ENCODE measurements at regions not wholly inside any gene's neighbourhood (a gene's known extent, or its start where the extent isn't known, plus 50 kb on each side); places are given as distances from the start of the nearest gene placed in this dataset.

DNA sequence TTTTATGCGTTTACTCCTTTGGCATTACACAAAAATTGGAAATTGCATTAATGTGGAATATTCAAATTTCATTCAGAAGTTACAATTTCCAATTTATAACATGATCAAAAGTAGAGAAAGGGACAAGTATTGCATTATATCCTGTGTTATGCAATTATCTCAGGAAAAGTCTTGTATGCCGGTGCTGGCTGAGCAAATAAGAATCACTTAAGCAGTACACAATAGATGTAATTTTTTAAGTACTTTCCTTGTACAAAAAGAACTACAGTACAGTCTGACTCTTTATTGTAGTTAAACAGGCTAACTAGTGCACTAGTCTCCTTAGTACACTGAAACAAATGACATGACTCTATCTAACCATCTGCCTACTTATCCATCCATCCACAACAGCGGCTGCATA lies 493.2 kb upstream of the KCNMB2 start:
- CTCF ChIA-PET = no interaction called here
- BruUV-seq (replicated peaks) = no TSS peak
- Histone ChIP-seq H3K4me3 (ENCODE audit: low read depth, low read length) (no peak overlapping the region), H3K9me3 (no peaks in the 10 kb centered on the region), H3K27me3 (replicated peaks; ENCODE audit: control insufficient read depth, insufficient read depth, low read length) (no peaks in the 10 kb centered on the region), H3K4me1 (no peaks in the 10 kb centered on the region), H3K36me3 (ENCODE audit: control insufficient read depth, insufficient read depth, low read length) (no peaks in the 10 kb centered on the region)
- Mint-ChIP-seq H3K27ac (ENCODE audit: unreplicated experiment) (no peak overlapping the region), H3K36me3 (ENCODE audit: insufficient read depth, unreplicated experiment) (no peaks in the 10 kb centered on the region), H3K4me3 (ENCODE audit: unreplicated experiment) (no peak overlapping the region), H3K4me1 (ENCODE audit: low read depth, unreplicated experiment) (no peaks in the 10 kb centered on the region), H3K9me3 (ENCODE audit: unreplicated experiment) (no peaks in the 10 kb centered on the region), H3K27me3 (ENCODE audit: insufficient read depth, unreplicated experiment) (no peaks in the 10 kb centered on the region)
- intact Hi-C loops (cut with micrococcal nuclease; ENCODE audit: unreplicated experiment) = no loop called here
- no peak for TF ChIP-seq CTCF (IDR thresholded peaks at IDR 0.05; ENCODE audit: insufficient read depth in 1 of 2, low read depth in 1 of 2, low read length in 1 of 2, severe bottlenecking in 1 of 2, unreplicated experiment in 1 of 2)
- POLR2A ChIA-PET = no interaction called here
- DNase-seq = no peak

DNA sequence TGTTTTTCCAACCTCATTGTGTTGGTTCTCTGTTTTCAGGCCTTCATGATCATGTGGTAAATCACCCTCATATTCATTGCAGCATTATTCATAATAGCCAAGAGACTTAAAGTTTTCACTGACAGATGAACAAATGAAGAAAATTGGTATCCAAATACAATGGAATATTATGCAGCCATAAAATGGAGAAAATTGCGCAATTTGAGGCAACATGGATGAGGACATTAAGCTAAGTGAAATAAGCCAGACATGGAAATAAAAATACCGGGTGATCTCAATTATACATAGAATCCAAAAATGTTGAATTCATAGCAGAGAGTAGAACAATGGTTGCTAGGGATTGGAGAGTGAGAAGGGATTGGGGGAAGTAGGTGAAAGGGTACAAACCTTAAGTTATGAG lies 491.9 kb upstream of the KCNMB2 start:
- Mint-ChIP-seq H3K36me3 (ENCODE audit: insufficient read depth, unreplicated experiment) (no peaks in the 10 kb centered on the region), H3K27ac (ENCODE audit: unreplicated experiment) (no peak overlapping the region), H3K4me1 (ENCODE audit: low read depth, unreplicated experiment) (no peaks in the 10 kb centered on the region), H3K27me3 (ENCODE audit: insufficient read depth, unreplicated experiment) (no peaks in the 10 kb centered on the region), H3K4me3 (ENCODE audit: unreplicated experiment) (no peak overlapping the region), H3K9me3 (ENCODE audit: unreplicated experiment) (no peaks in the 10 kb centered on the region)
- no peak for TF ChIP-seq CTCF (IDR thresholded peaks at IDR 0.05; ENCODE audit: insufficient read depth in 1 of 2, low read depth in 1 of 2, low read length in 1 of 2, severe bottlenecking in 1 of 2, unreplicated experiment in 1 of 2)
- no TSS peak for BruUV-seq (replicated peaks)
- ChIA-PET CTCF (no interaction called here), POLR2A (no interaction called here)
- Histone ChIP-seq H3K9me3 (no peaks in the 10 kb centered on the region), H3K4me1 (no peaks in the 10 kb centered on the region), H3K27me3 (replicated peaks; ENCODE audit: control insufficient read depth, insufficient read depth, low read length) (no peaks in the 10 kb centered on the region), H3K36me3 (ENCODE audit: control insufficient read depth, insufficient read depth, low read length) (no peaks in the 10 kb centered on the region), H3K4me3 (ENCODE audit: low read depth, low read length) (no peak overlapping the region)
- intact Hi-C loops (cut with micrococcal nuclease; ENCODE audit: unreplicated experiment) = no loop called here
- DNase-seq = no peak

- H3K36me3 ChIP-seq (ENCODE audit: control insufficient read depth, insufficient read depth, low read length) = no peaks in the 10 kb centered on the region
- Mint-ChIP-seq H3K36me3 (ENCODE audit: insufficient read depth, unreplicated experiment) (no peaks in the 10 kb centered on the region), H3K27ac (ENCODE audit: unreplicated experiment) (no peak overlapping the region), H3K9me3 (ENCODE audit: unreplicated experiment) (no peaks in the 10 kb centered on the region), H3K4me1 (ENCODE audit: low read depth, unreplicated experiment) (no peaks in the 10 kb centered on the region), H3K27me3 (ENCODE audit: insufficient read depth, unreplicated experiment) (no peaks in the 10 kb centered on the region), H3K4me3 (ENCODE audit: unreplicated experiment) (no peak overlapping the region)
- CTCF ChIA-PET = no interaction called here
- BruUV-seq (replicated peaks) = no TSS peak
- H3K4me1 ChIP-seq = no peaks in the 10 kb centered on the region
- H3K27me3 ChIP-seq (replicated peaks; ENCODE audit: control insufficient read depth, insufficient read depth, low read length) = no peaks in the 10 kb centered on the region
- POLR2A ChIA-PET = no interaction called here
- intact Hi-C loops (cut with micrococcal nuclease; ENCODE audit: unreplicated experiment) = no loop called here
- no peak for DNase-seq
- H3K4me3 ChIP-seq (ENCODE audit: low read depth, low read length) = no peak overlapping the region
- H3K9me3 ChIP-seq = no peaks in the 10 kb centered on the region
- TF ChIP-seq CTCF (IDR thresholded peaks at IDR 0.05; ENCODE audit: insufficient read depth in 1 of 2, low read depth in 1 of 2, low read length in 1 of 2, severe bottlenecking in 1 of 2, unreplicated experiment in 1 of 2) = no peak
Measured at GRCh38 chr3:178047496-178047895, 488.7 kb upstream of the KCNMB2 start.

Data from Caco-2 (cell line).